Retina (tissue), 1 donor: ENCODE measurements at regions not wholly inside any gene's neighbourhood (a gene's known extent, or its start where the extent isn't known, plus 50 kb on each side); places are given as distances from the start of the nearest gene placed in this dataset.
"Not testable (repeated sequence)": the region's sequence is repeated elsewhere in the genome, so short reads cannot be mapped to it uniquely, and the experiment has no call there.

Experiments used
- DNase-seq: peaks from one replicate; pipeline ENCODE4 v3.0.0-alpha.2; 2016

DNA sequence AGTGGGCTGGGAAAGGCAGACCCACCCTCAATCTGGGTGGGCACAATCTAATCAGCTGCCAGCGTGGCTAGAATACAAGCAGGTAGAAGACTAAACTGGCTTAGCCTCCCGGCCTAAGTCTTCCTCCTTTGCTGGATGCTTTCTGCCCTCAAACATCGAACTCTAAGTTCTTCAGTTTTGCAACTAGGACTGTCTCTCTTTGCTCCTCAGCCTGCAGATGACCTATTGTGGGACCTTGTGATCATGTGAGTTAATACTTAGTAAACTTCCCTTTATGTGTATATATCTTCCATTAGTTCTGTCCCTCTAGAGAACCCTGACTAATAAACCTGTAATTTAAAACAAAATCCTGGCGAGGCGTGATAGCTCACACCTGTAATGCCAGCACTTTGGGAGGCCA lies 51.8 kb upstream of the SLC39A8 start:
- DNase-seq = not testable (repeated sequence)

GRCh38 chr4:102399021-102399420 lies 53.7 kb upstream of the SLC39A8 start:
- DNase-seq = no peak

DNA sequence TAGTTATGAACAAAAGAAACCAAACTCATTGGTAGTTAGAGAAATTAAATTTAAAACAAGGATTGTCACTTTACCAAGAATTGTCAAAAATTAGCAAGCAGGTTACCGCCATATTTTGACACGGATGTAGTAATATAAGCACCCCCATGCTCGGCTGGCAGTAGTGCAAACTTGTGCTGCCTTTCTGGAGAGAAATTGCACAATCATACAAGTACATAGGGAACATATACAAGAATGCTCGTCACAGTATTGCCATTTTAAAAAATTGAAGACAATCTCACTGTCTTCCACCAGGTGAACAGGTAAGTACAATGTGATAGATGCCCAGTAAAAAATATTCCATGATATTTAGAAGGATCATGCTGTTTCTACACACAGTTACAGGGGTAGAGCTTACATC lies 55.6 kb upstream of the SLC39A8 start:
- no peak for DNase-seq

DNA sequence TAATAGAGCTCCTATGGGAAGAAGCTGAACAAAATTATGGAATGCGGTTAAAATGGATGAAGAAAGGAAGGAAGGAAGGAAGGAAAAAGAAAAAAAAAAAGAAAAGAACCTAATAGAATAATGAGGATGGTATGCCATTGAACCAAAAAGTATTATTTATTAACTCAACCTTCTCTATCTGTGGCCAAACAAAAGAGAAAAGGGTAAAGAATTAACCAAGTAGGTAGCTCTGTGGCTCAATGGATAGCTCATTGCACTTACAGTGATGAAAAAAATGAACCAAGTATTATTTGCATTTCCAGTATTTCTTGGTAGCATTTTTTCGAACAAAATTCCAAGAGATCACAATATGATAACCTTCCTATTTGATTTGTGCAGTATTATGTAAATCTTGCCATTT lies 56.9 kb upstream of the SLC39A8 start:
- DNase-seq = no peak

DNA sequence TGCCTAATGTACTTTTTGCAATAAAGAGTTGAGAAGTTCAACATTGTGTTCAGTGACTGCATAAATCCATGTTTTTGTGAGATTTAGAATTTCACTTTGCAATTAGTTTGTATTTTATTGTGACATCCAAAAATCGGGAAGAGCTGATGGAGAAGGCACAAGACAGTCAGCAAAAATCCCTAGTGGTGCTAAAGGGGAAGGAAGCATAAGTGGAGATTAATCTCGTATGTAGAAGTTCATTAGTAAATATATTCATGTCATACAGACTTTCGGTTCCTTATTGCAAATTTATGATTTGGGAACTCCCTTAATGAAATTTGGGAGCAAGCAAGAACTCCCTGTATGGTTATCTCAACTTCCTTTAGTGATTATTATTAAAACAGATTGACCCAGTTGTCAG lies 57.8 kb upstream of the SLC39A8 start:
- DNase-seq = no peak

GRCh38 chr4:102404431-102404969 lies 59.2 kb upstream of the SLC39A8 start:
- DNase-seq = no peak

DNA sequence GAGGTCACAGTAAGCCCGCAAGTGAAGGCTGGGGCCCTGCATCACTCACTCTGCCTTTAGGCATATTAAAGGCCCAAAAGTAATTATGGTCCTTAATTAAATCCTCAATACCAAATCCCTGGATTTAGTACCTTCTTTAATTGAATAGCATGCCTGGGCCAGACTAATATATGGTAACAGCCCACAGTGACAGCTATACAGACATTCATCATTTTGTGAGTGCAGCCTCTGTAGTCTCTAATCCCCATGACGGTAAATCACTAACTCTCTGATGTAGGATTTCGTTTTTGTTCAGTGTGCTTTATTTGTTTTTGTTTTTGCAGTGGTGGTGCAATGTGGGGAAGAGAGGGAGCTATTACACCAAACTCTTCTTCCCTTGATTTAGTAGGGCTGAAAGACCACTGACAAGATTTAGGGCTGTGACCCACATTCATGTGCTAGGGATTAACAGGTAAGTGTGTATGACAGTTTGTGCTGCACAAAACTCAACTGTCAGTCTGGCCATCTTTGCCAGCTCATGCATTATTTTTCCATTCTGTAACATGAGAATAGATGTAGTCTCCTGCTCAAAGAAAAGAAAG lies 60.6 kb upstream of the SLC39A8 start:
- DNase-seq = no peak

- not testable (repeated sequence) for DNase-seq
These were observed 65.6 kb upstream of the SLC39A8 start for GRCh38 chr4:102410884-102411283.

GRCh38 chr4:102411408-102411807 lies 66.1 kb upstream of the SLC39A8 start:
- DNase-seq = no peak

GRCh38 chr4:102416765-102417164 lies 71.5 kb upstream of the SLC39A8 start:
- DNase-seq = no peak

GRCh38 chr4:102420563-102421398 lies 75.5 kb upstream of the SLC39A8 start:
- no peak for DNase-seq

- no peak for DNase-seq
These were observed 77.6 kb upstream of the SLC39A8 start for GRCh38 chr4:102422843-102423242.

DNA sequence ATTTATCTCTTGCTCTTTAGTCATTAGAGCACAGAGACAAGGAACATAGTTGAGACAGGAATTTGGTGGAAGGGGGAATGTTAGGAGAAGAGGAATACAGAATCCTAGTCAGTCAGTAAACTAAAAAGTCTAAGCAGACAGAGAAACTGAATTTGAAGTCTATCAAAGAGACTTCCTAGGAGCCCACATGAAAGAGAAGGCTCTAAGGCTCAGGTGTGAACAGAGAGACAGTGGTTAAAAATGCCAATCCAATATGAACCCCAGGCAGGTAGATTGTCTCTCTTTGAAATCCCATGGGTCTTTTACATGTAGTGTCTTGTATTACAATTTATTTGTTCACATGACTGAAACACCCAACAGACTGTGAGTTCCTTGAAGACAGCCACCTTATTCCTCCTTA lies 77.8 kb upstream of the NFKB1 start:
- no peak for DNase-seq

- DNase-seq = no peak
These were observed 73.7 kb upstream of the NFKB1 start for GRCh38 chr4:102427371-102427998.

- no peak for DNase-seq
These were observed 73.0 kb upstream of the NFKB1 start for GRCh38 chr4:102428122-102428521.

GRCh38 chr4:102429553-102429952 lies 71.6 kb upstream of the NFKB1 start:
- no peak for DNase-seq

DNA sequence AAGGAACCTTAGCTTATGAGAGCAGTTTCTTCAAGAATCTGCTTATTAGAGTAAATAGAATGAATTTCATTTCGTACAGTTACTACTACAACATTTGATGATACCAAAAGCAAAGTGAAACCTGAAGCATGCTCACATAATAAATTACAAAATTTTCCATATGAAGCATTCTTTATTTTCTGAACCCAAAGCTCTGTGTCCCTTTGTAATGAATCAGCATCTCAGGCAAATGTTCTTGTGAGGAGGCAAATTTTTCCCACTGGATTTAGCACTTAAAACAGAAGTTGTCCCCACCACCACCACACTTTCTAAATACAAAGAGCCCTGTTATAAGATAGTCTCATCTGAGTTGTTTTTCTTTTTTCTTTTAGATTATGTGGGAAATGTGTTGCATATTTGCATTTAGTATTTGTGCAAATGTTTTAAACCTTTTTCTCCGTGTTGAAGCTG lies 70.7 kb upstream of the NFKB1 start:
- no peak for DNase-seq

GRCh38 chr4:102431608-102431961 lies 69.6 kb upstream of the NFKB1 start:
- DNase-seq = no peak

- no peak for DNase-seq
These were observed 64.0 kb upstream of the NFKB1 start for GRCh38 chr4:102437111-102437510.

DNA sequence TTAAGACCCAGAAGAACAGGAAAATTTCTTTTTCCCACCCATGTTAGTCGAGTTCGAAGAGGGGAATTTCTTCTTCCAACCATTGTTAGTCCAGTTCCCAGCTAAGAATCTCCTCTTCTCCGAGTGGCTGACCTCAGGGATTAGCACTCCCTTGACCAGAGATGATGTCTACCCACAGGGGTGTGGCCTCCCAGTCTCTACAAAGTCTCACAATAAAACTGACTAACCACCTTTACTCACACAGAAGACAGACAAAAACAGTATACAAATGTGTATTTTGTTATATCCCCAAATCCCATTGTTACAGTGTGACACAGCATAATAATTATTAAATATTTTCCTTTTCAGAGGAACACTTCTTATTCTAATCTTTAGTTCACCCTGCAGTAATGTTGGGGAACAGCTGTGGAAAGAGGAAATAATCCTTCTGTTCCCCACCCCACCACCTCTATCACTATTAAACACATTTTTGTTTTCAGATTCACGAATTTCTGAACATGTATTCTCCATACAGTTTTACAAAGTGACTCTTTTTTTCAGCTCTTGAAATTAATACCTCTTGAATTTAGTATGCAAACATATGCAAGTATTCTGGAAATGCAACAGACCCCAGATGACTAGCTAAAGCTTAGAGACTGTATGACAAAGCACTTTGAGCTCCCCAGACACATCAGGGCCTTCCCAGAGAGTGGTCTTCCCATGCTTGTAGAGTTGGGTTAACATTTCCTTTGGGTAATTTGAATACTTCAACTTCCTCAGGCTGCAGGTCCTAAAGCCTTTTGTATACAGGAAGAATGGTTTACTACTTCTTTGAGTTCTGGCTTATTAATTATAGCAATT lies 62.5 kb upstream of the NFKB1 start:
- DNase-seq = peak; percentile 37

- peak; percentile 41 for DNase-seq
These were observed 61.9 kb upstream of the NFKB1 start for GRCh38 chr4:102439236-102439614.

DNA sequence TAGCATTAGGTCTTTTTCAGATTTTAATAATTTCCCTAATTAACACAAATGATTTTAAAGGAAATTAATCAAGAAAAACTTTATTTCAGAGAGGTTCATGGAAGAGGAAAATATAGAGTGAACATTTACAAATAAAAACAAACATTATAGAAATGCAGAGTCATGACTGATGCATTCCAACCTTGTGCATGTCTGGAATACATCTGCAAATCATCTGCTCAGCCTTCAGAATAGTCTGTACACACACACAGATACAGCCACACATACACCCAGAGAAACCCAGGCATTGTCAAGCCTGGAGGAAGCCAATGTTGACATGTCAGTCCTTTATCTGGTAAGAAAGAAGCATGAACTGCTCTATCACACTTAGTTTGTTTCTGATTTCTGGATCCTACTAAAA lies 61.3 kb upstream of the NFKB1 start:
- DNase-seq = no peak

GRCh38 chr4:102440498-102440897 lies 60.7 kb upstream of the NFKB1 start:
- DNase-seq = no peak
